H9 (cell line): ENCODE measurements at regions not wholly inside any gene's neighbourhood (a gene's known extent, or its start where the extent isn't known, plus 50 kb on each side); places are given as distances from the start of the nearest gene placed in this dataset.

Experiments
- DNase-seq: peaks from one replicate; pipeline ENCODE4 v3.0.0-alpha.2; 2017
- H2AFZ ChIP-seq: one replicate; pipeline ENCODE4 v1.6.1; 2013; ENCODE audit warnings: mild to moderate bottlenecking, low read length, control low read depth, moderate library complexity
- H2AK5ac ChIP-seq: 2 replicates; pipeline ENCODE4 v1.6.1; 2013; ENCODE audit warnings: low read length, control low read depth, mixed read lengths; ENCODE audit not compliant: insufficient read length
- H2BK120ac ChIP-seq: one replicate; pipeline ENCODE4 v1.6.1; 2013; ENCODE audit warnings: low read depth, mild to moderate bottlenecking, low read length, control low read depth, inconsistent platforms; ENCODE audit not compliant: poor library complexity, severe bottlenecking
- H2BK12ac ChIP-seq: 2 replicates; pipeline ENCODE4 v1.6.1; 2013; ENCODE audit warnings: low read length, control low read depth, mixed read lengths, low read depth; ENCODE audit not compliant: insufficient read length
- H2BK15ac ChIP-seq: 2 replicates; pipeline ENCODE4 v1.6.1; 2013; ENCODE audit warnings: low read depth, low read length, control low read depth
- H2BK20ac ChIP-seq: one replicate; pipeline ENCODE4 v1.6.1; 2013; ENCODE audit warnings: low read depth, mild to moderate bottlenecking, low read length, control low read depth, inconsistent platforms; ENCODE audit not compliant: poor library complexity, severe bottlenecking
- H2BK5ac ChIP-seq: 2 replicates; pipeline ENCODE4 v1.6.1; 2013; ENCODE audit warnings: low read length, control low read depth, mixed read lengths; ENCODE audit not compliant: insufficient read length
- H3K14ac ChIP-seq: 2 replicates; pipeline ENCODE4 v1.6.1; 2013; ENCODE audit warnings: low read length, control low read depth; ENCODE audit not compliant: insufficient read depth
- H3K18ac ChIP-seq: 2 replicates; pipeline ENCODE4 v1.6.1; 2013; ENCODE audit warnings: low read depth, mild to moderate bottlenecking, mixed read lengths, low read length, control low read depth; ENCODE audit not compliant: insufficient read length
- H3K23ac ChIP-seq: 2 replicates; pipeline ENCODE4 v1.6.1; 2013; ENCODE audit warnings: low read length, control low read depth, mixed read lengths, low read depth; ENCODE audit not compliant: insufficient read length
- H3K23me2 ChIP-seq: 2 replicates; pipeline ENCODE4 v1.6.1; 2013; ENCODE audit warnings: low read depth, mild to moderate bottlenecking, mixed read lengths, low read length, control low read depth; ENCODE audit not compliant: insufficient read length, poor library complexity, severe bottlenecking
- H3K27ac ChIP-seq: 2 replicates; pipeline ENCODE4 v1.5.1; 2013; ENCODE audit warnings: low read length, control low read depth, mixed read lengths, low read depth; ENCODE audit not compliant: insufficient read length
- H3K27me3 ChIP-seq: 2 replicates; pipeline ENCODE4 v1.6.1; 2013; ENCODE audit warnings: low read length, control low read depth, inconsistent platforms; ENCODE audit not compliant: insufficient read depth
- H3K4ac ChIP-seq: 2 replicates; pipeline ENCODE4 v1.6.1; 2013; ENCODE audit warnings: low read depth, mild to moderate bottlenecking, control low read depth, inconsistent platforms, low read length, moderate library complexity
- H3K4me1 ChIP-seq: 2 replicates; pipeline ENCODE4 v1.6.1; 2013; ENCODE audit warnings: low read length, control low read depth, inconsistent platforms; ENCODE audit not compliant: insufficient read depth
- H3K4me2 ChIP-seq: 2 replicates; pipeline ENCODE4 v1.6.1; 2013; ENCODE audit warnings: low read length, control low read depth, mixed read lengths; ENCODE audit not compliant: insufficient read length, insufficient read depth
- H3K56ac ChIP-seq: 2 replicates; pipeline ENCODE4 v1.6.1; 2013; ENCODE audit warnings: low read depth, mild to moderate bottlenecking, mixed read lengths, low read length, control low read depth; ENCODE audit not compliant: insufficient read length
- H3K79me1 ChIP-seq: 2 replicates; pipeline ENCODE4 v1.6.1; 2013; ENCODE audit warnings: low read depth, mild to moderate bottlenecking, moderate library complexity, low read length, control low read depth, inconsistent platforms; ENCODE audit not compliant: insufficient read depth, poor library complexity, severe bottlenecking
- H3K79me2 ChIP-seq: 2 replicates; pipeline ENCODE4 v1.6.1; 2013; ENCODE audit warnings: low read length, control low read depth, inconsistent platforms; ENCODE audit not compliant: insufficient read depth
- H3K9ac ChIP-seq: 2 replicates; pipeline ENCODE4 v1.6.1; 2013; ENCODE audit warnings: low read length, control low read depth, mixed read lengths; ENCODE audit not compliant: insufficient read length; ENCODE audit errors: extremely low read depth
- H3K9me3 ChIP-seq: one replicate; pipeline ENCODE4 v1.6.1; 2013; ENCODE audit warnings: low read depth, low read length, inconsistent platforms; ENCODE audit not compliant: control insufficient read depth
- H3T11ph ChIP-seq: one replicate; pipeline ENCODE4 v1.6.1; 2013; ENCODE audit warnings: mild to moderate bottlenecking, low read length, control low read depth, inconsistent platforms
- H4K20me1 ChIP-seq: one replicate; pipeline ENCODE4 v1.6.1; 2013; ENCODE audit not compliant: control insufficient read depth, insufficient read length, insufficient read depth
- H4K5ac ChIP-seq: 2 replicates; pipeline ENCODE4 v1.6.1; 2013; ENCODE audit warnings: low read depth, mild to moderate bottlenecking, mixed read lengths, low read length, control low read depth; ENCODE audit not compliant: insufficient read length
- H4K8ac ChIP-seq: replicated peaks from 2 replicates; pipeline ENCODE4 v1.6.1; 2013; ENCODE audit warnings: low read length, control low read depth, mixed read lengths, low read depth; ENCODE audit not compliant: insufficient read length
- H4K91ac ChIP-seq: 2 replicates; pipeline ENCODE4 v1.6.1; 2013; ENCODE audit warnings: low read depth, mild to moderate bottlenecking, moderate library complexity, mixed read lengths, low read length, control low read depth; ENCODE audit not compliant: insufficient read length
- H3K27ac Mint-ChIP-seq, 3 experiments: 2 replicates in 2 of 3; 3 replicates in 1 of 3; pipeline ENCODE4 v1.8.0; 2020 to 2021; ENCODE audit warnings: mixed read lengths in 3 of 3, mild to moderate bottlenecking in 1 of 3, moderate library complexity in 1 of 3
- H3K27me3 Mint-ChIP-seq: 2 replicates; pipeline ENCODE4 v1.8.0; 2021; ENCODE audit warnings: low read depth, mild to moderate bottlenecking, moderate library complexity, mixed read lengths
- H3K36me3 Mint-ChIP-seq, 3 experiments: 2 replicates in 2 of 3; 3 replicates in 1 of 3; pipeline ENCODE4 v1.8.0; 2020 to 2021; ENCODE audit warnings: low read depth in 3 of 3, mixed read lengths in 3 of 3; ENCODE audit not compliant: insufficient read depth in 1 of 3
- H3K4me1 Mint-ChIP-seq, 2 experiments: 2 replicates each; pipeline ENCODE4 v1.8.0; 2020; ENCODE audit warnings: mixed read lengths in 2 of 2
- H3K4me3 Mint-ChIP-seq, 2 experiments: 2 replicates in 1 of 2; 3 replicates in 1 of 2; pipeline ENCODE4 v1.8.0; 2020 to 2021; ENCODE audit warnings: mild to moderate bottlenecking in 2 of 2, mixed read lengths in 2 of 2, moderate library complexity in 1 of 2
- H3K9me3 Mint-ChIP-seq, 2 experiments: 2 replicates in 1 of 2; 3 replicates in 1 of 2; pipeline ENCODE4 v1.8.0; 2020; ENCODE audit warnings: mild to moderate bottlenecking in 2 of 2, mixed read lengths in 2 of 2, moderate library complexity in 1 of 2
- WGBS: extraction: QIAGEN DNeasy Blood & Tissue Kit; methylation state at CpG from one replicate; pipeline ENCODE4 v1.1.7; 2013; ENCODE audit warnings: missing lambda C conversion rate, low lambda C conversion rate, mixed read lengths; ENCODE audit not compliant: insufficient read length; ENCODE audit errors: extremely low coverage; 5-methylcytosine and 5-hydroxymethylcytosine counted together
- TF ChIP-seq, protein P1 (sequence below): fragments of 200-600 bp; sonication (generic); conservative IDR thresholded peaks from 3 replicates; pipeline ENCODE4 v1.8.0; 2021; ENCODE audit warnings: antibody characterized with exemption, mild to moderate bottlenecking

DNA sequence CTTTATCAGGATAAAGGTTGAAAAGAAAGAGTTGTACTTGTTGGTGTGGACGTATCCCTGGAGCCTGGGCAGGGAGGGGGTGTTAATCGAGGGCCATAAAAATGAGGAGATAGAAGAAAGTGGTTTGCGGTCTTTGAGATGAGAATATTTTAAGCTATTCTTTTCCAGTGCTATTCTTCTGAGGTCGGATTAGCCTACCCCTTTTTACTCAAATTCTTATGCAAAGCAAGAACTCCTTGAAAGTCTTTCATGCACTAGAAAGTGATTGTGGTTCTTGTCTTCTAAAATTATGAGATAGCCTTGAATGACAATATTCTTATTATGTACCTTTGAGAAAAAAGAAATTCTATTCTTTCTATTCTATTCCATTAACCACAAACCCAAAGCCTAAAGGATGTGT lies 201.3 kb upstream of the SEMA3C start:
- no peaks in the 10 kb centered on the region for H3K79me1 ChIP-seq
- TF ChIP-seq, protein P1, sequence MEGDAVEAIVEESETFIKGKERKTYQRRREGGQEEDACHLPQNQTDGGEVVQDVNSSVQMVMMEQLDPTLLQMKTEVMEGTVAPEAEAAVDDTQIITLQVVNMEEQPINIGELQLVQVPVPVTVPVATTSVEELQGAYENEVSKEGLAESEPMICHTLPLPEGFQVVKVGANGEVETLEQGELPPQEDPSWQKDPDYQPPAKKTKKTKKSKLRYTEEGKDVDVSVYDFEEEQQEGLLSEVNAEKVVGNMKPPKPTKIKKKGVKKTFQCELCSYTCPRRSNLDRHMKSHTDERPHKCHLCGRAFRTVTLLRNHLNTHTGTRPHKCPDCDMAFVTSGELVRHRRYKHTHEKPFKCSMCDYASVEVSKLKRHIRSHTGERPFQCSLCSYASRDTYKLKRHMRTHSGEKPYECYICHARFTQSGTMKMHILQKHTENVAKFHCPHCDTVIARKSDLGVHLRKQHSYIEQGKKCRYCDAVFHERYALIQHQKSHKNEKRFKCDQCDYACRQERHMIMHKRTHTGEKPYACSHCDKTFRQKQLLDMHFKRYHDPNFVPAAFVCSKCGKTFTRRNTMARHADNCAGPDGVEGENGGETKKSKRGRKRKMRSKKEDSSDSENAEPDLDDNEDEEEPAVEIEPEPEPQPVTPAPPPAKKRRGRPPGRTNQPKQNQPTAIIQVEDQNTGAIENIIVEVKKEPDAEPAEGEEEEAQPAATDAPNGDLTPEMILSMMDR, result no peak
- H4K91ac ChIP-seq, result no peak overlapping the region
- no peak for DNase-seq
- no peak overlapping the region for H3T11ph ChIP-seq
- no peaks in the 10 kb centered on the region for H4K20me1 ChIP-seq
- H2AFZ ChIP-seq, result no peak overlapping the region
- Mint-ChIP-seq H3K36me3 (peaks cover 0 to 5% (median 0%) of the 10 kb centered on the region in 3 experiments; a peak in 2 of 7 replicates), H3K9me3 (no peaks in the 10 kb centered on the region), H3K4me3 (no peak overlapping the region), H3K4me1 (peaks cover 22 to 26% of the 10 kb centered on the region in 2 experiments), H3K27me3 (no peaks in the 10 kb centered on the region), H3K27ac (no peak overlapping the region)
- H3K27me3 ChIP-seq, result no peaks in the 10 kb centered on the region
- H3K4ac ChIP-seq, result no peak overlapping the region
- no peak overlapping the region for H3K9ac ChIP-seq
- H4K8ac ChIP-seq, result no peak overlapping the region
- no peak overlapping the region for H3K14ac ChIP-seq
- H3K23me2 ChIP-seq, result no peaks in the 10 kb centered on the region
- H3K4me2 ChIP-seq, result no peak overlapping the region
- WGBS, result no CpG with 5 or more reads among the region's 4 CpGs
- H2BK20ac ChIP-seq, result no peak overlapping the region
- H2BK12ac ChIP-seq, result no peak overlapping the region
- no peaks in the 10 kb centered on the region for H3K79me2 ChIP-seq
- H2BK5ac ChIP-seq, result no peak overlapping the region
- H2AK5ac ChIP-seq, result no peak overlapping the region
- H3K56ac ChIP-seq, result no peak overlapping the region
- H3K27ac ChIP-seq, result no peak overlapping the region
- H4K5ac ChIP-seq, result no peak overlapping the region
- H2BK120ac ChIP-seq, result no peak overlapping the region
- H3K9me3 ChIP-seq, result no peaks in the 10 kb centered on the region
- H3K4me1 ChIP-seq, result no peaks in the 10 kb centered on the region
- H3K18ac ChIP-seq, result no peak overlapping the region
- no peak overlapping the region for H2BK15ac ChIP-seq
- H3K23ac ChIP-seq, result no peak overlapping the region
